Suprapubic skin (tissue), 4 donors: ENCODE measurements at regions not wholly inside any gene's neighbourhood (a gene's known extent, or its start where the extent isn't known, plus 50 kb on each side); places are given as distances from the start of the nearest gene placed in this dataset.

Source experiments
- CTCF ChIP-seq, 2 donors: fragments of 200-600 bp in 1 of 2; fragments of 450-650 bp in 1 of 2; sonication (generic) in 1 of 2; IDR thresholded peaks; one replicate each; pipeline ENCODE4 v1.5.1; 2016 to 2019; ENCODE audit warnings: antibody characterized with exemption in 2 of 2, mild to moderate bottlenecking in 1 of 2, moderate library complexity in 1 of 2
- EP300 ChIP-seq: sonication (generic); formaldehyde crosslinking; IDR thresholded peaks from one replicate; pipeline ENCODE4 v1.6.1; 2017; ENCODE audit warnings: antibody characterized with exemption
- POLR2A ChIP-seq, 2 donors: fragments of 450-650 bp; IDR thresholded peaks; one replicate each; pipeline ENCODE4 v1.6.1; 2017; ENCODE audit warnings: antibody characterized with exemption in 2 of 2, mild to moderate bottlenecking in 2 of 2, moderate library complexity in 2 of 2
- POLR2AphosphoS5 ChIP-seq, 3 donors: sonication (generic); formaldehyde crosslinking; IDR thresholded peaks; one replicate each; pipeline ENCODE4 v1.6.1; 2017; ENCODE audit warnings: antibody characterized with exemption in 3 of 3

GRCh38 chr19:27709496-27709895 lies 1503.5 kb downstream of the UQCRFS1 start:
- no peak for TF ChIP-seq POLR2A (IDR thresholded peaks at IDR 0.05)
- no peak for TF ChIP-seq CTCF (IDR thresholded peaks at IDR 0.05)
- no peak for TF ChIP-seq POLR2AphosphoS5 (IDR thresholded peaks at IDR 0.05)
- TF ChIP-seq EP300, result no peak
